ENCODE measurements at regions not wholly inside any gene's neighbourhood (a gene's known extent, or its start where the extent isn't known, plus 50 kb on each side); places are given as distances from the start of the nearest gene placed in this dataset.

DNA sequence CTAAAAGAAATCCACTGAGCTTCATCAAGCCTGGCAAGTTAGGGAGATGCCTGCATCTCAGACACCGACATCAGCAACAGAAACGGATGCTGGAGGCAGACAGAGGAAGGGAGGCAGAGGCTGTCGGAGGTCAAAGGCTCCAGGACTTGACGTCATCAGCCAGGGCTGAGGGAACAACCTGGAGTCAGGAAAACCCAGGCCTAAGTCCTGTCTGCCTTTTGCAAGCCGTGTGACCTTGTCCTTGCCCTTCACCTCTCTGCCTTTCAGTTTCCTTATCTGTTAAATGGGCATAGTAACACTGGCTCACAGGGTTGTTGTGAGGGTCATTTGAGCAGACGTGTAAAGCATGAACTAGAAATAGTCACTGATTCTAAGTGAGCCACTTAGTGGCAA lies 194.2 kb downstream of the BCL11B start:
- TF ChIP-seq POLR2A (IDR thresholded peaks at IDR 0.05): no peak
- TF ChIP-seq, protein P1, sequence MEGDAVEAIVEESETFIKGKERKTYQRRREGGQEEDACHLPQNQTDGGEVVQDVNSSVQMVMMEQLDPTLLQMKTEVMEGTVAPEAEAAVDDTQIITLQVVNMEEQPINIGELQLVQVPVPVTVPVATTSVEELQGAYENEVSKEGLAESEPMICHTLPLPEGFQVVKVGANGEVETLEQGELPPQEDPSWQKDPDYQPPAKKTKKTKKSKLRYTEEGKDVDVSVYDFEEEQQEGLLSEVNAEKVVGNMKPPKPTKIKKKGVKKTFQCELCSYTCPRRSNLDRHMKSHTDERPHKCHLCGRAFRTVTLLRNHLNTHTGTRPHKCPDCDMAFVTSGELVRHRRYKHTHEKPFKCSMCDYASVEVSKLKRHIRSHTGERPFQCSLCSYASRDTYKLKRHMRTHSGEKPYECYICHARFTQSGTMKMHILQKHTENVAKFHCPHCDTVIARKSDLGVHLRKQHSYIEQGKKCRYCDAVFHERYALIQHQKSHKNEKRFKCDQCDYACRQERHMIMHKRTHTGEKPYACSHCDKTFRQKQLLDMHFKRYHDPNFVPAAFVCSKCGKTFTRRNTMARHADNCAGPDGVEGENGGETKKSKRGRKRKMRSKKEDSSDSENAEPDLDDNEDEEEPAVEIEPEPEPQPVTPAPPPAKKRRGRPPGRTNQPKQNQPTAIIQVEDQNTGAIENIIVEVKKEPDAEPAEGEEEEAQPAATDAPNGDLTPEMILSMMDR (IDR thresholded peaks at IDR 0.05): no peak
